DND-41 (cell line): ENCODE measurements at regions not wholly inside any gene's neighbourhood (a gene's known extent, or its start where the extent isn't known, plus 50 kb on each side); places are given as distances from the start of the nearest gene placed in this dataset.

Source experiments
- CTCF ChIP-seq: IDR thresholded peaks from 2 replicates; pipeline ENCODE4 v1.5.1; 2012; ENCODE audit warnings: borderline replicate concordance, low read length, moderate library complexity, mild to moderate bottlenecking; ENCODE audit not compliant: poor library complexity, severe bottlenecking; ENCODE audit errors: extremely low read depth
- EZH2 ChIP-seq: IDR thresholded peaks from 3 replicates; pipeline ENCODE4 v1.6.1; 2012; ENCODE audit warnings: borderline replicate concordance, low read depth, mild to moderate bottlenecking, moderate library complexity, low read length, inconsistent platforms; ENCODE audit not compliant: severe bottlenecking

DNA sequence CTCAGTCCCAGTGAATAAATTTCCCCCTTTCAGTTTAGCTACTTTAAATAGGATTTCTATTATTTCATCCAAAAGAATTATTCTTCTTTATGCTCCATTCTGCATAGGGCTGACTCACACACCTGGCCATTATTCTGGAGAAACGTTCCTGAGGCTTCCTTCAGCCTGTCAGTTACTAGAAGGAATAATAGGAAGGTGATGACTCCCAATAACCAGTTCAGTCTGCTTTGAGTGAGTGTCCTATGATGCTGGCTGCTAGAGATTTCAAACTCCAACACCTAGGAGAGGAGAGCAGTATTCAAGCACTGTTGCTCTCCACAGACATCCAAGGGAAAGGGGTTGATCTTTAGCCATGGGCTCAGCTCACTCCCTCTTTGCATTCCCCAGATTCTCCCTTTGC lies 117.8 kb downstream of the KCTD12 start:
- TF ChIP-seq CTCF (no peak), EZH2 (no peak)
